SKM-1 (cell line): ENCODE measurements at regions not wholly inside any gene's neighbourhood (a gene's known extent, or its start where the extent isn't known, plus 50 kb on each side); places are given as distances from the start of the nearest gene placed in this dataset.

Experiments used
- DNase-seq: peaks from one replicate; lab custom pipeline; 2025; ENCODE audit not compliant: unreplicated experiment; lab: John Stamatoyannopoulos, UW

- DNase-seq = no peak
These were observed 64.9 kb upstream of the BARHL2 start for GRCh38 chr1:90782046-90782445.

DNA sequence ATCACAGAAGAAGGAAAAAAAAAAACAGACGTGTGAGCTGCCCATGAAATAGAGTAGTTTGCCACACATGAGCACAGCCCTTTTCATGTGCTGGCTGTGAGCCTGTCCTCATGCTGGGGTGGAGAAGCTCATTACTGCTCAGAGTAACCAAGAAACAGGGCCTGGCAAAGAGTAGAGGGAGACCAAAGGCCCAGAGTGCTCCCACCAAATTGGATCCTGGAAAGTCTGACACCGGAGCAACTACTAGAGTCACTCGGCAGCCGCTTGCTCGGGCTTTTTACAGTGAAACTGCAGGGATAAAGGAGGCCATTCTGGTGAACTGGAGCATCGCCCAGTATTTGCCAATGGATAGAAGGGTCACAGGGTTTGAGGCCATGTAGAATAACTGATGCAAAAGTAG, 64.4 kb upstream of the BARHL2 start:
- no peak for DNase-seq

DNA sequence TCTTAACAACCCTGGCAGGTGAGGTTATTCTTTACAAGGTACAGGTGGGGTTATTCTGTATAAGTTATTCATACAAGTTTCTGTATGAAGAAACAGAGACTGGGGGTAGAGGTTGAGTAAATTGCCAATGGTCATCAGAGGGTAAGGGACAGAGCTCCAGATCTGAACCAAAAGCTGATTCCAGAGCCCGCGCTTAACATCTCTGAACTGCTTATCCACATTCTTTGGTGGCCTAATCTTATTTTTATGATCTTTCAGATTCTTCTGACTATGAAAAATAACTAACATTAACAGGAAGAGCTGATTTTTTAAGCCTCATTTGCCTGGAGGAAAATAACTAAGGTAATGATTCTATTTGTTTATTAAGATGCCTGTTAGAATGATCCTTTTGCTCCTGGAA, 63.9 kb upstream of the BARHL2 start:
- no peak for DNase-seq

- no peak for DNase-seq
These were observed 62.5 kb upstream of the BARHL2 start for GRCh38 chr1:90779573-90779972.

DNA sequence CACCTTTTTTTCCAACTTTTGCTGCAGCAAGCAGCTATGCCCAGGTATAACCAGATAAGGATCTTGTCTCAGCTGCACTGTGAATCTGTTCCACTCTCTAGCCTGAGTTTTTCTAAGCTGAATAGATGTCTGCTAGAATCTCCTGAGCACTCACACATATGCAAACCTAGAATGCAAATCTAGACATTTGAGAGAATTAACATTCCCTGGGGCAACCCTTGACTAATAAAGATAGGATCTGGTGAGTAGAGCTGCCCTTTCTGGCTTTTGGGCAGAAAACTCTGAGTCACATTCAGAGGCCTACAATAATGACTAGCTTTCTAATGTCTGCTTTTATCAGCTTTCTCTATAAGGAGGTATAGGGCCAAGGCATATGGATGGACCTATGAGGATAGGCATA, 61.4 kb upstream of the BARHL2 start:
- DNase-seq = no peak

- no peak for DNase-seq
These were observed 56.7 kb upstream of the BARHL2 start for GRCh38 chr1:90773812-90774211.

DNA sequence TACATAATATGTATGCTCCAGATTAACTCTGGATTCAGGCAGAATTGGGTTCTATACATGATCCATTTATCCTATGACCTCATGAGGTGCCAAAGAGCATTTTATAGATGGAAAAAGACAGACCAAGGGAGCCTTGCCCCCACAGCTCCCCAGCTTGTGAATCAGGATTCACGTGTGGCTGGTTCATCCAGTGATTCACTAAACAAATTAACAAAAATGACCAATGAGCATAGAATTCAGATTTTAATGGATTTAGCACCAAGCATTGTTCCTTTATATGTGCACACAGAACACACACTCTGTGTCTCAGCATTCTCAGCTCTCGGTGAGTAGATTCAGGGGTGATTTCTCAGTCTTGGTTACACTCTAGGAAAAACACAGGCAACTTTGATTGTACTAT, 51.7 kb upstream of the BARHL2 start:
- DNase-seq = no peak

GRCh38 chr1:90768098-90768497, 51.0 kb upstream of the BARHL2 start:
- DNase-seq = no peak
